Activated CD4-positive, alpha-beta T cell treated with anti-CD3 and anti-CD28 coated beads, Interleukin-2, amount 50 U/mL, for 1 hour (primary cell): ENCODE measurements at regions not wholly inside any gene's neighbourhood (a gene's known extent, or its start where the extent isn't known, plus 50 kb on each side); places are given as distances from the start of the nearest gene placed in this dataset.
"Not testable (repeated sequence)": the region's sequence is repeated elsewhere in the genome, so short reads cannot be mapped to it uniquely, and the experiment has no call there.

Experiments
- DNase-seq: peaks from one replicate; pipeline ENCODE4 v3.0.0-alpha.2; 2020

DNA sequence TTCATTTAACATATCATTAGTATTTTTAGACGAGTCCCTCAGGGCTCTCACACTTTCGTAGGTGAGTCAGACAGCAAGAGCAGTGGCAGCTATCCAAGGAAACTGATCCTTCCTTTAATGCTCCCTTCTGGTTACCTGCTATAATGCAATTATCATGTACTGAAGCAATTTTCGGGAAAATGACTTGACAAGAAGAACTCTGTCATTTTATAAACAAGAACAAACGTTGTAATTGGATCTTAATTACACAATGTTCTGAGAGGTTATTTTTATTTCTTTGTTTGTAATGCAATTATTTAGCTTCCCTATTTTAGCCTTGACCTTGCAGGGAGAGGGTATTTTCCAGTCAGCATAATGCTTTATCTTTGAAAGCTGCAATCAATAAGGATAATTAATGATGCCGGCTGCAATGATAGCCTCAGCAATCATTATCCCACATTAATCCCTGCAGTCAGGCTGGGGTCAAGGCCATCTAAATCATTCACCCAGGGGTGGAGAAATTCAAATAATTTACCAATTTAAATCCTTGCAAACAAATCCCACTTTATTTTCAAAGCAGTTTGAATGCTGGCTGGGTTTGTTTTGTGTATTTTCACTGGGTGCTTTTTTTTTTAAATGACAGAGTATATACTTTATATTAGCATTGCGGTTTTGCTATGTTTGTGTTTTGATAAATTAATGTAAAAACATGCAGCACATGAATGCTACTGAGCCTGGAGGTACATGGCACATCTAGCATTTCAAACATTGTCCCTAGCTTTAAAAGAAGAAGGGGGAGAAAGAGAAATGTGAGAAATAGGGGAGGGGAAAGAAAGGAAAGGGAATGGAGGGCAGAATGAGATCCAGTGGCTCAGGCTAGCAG is 249.9 kb downstream of the SHOX2 start:
- DNase-seq: no peak

DNA sequence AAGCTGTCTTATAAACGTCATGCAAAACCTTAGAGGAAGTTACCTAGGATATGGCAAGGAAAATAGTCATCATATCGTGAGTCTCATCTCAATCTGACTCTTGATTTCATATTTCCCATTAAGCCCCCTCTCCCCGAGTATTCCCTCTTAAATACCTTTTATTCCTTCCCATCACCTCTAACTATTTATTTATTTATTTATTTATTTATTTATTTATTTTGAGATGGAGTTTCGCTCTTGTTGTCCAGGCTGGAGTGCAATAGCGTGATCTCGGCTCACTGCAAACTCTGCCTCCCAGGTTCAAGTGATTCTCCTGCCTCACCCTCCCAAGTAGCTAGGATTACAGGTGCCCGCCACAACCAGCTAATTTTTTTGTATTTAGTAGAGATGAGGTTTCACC is 260.4 kb downstream of the SHOX2 start:
- not testable (repeated sequence) for DNase-seq

DNA sequence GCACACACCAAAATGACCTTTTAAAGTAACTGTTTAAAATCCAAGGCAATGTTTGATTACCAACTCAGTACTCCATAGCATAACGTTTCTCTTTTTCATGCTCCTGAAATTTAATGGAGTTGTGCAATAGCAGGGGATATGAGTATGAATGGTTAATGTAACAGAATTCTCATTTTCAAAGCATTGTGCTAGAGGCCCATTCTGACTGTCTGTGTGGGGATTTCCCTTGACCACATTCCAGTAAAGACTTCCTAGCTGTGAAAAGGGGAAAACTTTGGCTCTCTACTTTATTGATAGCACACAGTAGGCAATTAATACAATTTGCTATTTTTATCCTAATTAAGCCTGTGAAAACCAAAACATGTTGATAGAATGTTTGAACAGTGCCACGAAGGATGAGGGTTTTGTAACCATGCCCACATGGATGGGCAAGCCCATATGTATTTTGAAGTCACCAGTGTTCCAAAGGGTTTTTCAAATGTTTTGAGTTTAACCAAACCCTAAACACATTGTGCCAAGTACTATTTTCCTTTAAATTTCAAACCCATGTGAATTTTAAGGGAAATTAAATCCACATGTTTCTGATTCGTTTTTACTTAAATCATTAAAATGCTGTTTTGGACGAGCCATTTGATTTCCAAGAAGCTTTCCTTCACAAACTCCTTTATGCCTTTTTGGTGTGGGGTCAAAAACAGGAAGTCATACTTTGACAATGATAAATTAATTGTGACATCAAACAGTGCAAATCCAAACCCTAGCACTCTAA is 261.2 kb downstream of the SHOX2 start:
- DNase-seq: no peak

DNA sequence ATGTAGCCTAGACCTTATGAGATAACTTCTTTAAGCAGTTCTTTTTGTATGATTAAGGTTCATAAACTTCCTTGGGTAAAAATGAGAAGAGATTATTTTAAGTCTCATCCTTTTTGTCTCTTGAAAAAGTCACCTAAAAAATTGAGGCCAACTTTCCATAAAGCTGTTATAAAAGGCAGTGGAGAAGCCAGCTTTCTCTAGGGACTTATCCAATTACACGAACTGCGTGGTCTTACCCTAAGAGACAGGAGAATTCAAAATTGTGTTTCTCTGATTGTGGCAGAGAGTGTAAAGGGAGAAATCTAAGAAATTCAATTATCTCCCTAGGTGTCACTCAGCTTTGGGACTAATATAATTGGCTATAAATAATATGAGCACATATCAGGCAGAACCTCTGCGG is 262.0 kb downstream of the SHOX2 start:
- no peak for DNase-seq

DNA sequence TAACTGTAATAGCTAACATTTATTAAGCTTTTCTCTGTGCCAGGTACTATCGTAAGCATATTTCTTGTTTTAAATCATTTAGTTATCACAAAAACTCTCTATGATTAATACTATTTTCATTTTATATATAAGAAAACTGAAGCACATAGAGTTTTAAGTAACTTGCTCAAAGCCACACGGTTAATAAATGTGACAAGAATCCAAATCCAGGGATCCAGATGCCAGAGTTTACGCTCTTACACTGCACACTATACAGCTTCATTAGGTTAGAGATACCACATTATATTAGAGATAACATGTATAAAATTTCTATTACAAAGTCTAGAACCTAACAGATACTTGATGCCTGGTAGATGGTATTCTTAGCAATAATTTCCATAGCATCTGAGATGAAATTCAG is 265.2 kb downstream of the SHOX2 start:
- DNase-seq: no peak

DNA sequence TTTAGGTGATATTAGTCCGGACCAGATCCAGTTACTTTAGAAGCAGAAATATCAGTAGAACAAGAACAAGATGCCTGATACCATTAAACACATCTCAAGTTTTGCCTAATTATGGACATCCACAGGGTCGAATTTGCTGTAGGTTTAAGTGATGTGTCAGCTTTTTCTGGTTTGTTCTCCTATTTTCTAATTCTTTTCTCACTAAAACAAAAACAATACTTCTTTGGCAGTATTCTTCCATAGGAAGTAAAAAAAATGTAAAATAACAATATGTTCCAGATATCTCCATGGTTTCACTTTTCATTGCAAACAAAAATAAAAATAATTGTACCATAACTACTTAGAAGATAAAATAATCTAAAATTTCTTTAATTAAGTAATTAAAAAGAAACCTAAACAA is 265.7 kb downstream of the SHOX2 start:
- DNase-seq: no peak

DNA sequence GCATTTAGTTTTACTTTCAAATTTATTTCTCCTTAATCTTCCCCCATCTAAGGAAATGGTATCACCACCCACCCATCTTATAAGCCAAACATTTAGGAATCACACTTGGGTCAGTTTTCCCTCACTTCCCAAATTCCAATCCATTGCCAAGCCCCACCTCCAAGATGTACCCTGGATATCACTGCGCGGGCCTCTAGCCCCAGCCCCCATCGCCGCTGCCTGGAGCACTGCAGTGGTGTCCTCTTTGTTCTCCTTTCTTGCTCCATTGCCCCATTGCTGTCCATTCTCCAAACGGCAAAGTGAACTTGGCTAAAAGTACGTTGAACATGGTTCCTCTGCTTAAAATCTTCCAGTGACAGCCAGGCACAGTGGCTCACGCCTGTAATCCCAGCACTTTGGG is 267.8 kb downstream of the SHOX2 start:
- no peak for DNase-seq

DNA sequence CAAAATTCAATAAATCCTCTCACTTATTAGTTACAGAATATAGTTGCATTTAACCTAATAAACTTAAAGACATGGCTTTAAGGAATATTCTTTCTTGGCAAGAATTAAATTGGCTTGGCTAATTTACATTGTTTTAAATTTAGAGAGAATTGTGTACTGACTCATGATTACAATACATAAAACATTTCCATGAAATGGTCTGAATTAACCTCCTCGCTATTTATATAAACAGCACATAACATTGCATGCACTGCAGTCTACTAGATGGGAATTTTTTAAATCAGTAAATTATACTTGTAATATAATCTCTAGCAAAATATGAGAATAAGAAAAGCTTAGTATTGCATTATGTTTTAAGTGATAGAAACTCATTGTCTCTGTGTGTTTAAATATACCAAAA is 268.9 kb downstream of the SHOX2 start:
- no peak for DNase-seq

DNA sequence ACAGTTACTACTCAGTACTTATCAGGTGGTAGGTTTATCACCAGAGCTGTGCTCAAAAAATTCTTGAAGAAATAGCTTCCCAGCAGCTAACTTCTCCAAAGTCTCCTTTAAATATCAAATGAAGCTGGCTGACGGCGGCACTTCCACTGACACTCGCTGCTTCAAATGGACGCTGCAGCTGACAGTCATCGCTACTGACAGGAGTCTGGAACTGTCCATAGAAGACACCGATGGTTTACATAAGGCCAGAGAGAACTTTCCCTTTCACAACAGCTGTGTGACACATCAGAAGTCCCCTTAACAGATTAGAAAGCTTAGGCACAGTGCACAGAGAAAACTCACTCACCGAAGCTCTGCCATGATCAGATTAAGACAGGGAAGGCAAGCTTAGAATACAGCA is 270.2 kb downstream of the SHOX2 start:
- no peak for DNase-seq

DNA sequence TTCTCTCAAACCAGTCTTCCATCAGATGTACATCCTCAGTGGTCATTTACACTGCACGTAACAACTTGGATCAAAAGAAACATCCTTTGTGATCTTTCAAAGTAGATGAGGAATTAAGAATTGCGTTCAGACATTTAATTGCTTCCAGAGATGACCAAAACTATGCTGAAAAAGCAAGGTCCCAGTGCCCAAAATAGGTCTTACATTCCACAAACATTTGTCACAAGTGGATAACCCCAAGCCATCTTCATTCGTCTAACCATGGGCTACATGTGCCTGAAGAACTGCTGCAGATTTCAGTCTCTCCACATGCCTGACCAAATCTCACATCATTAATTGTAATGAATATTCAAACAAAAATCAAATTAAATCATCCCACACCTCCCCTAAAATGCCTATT is 273.6 kb downstream of the SHOX2 start:
- DNase-seq: no peak

DNA sequence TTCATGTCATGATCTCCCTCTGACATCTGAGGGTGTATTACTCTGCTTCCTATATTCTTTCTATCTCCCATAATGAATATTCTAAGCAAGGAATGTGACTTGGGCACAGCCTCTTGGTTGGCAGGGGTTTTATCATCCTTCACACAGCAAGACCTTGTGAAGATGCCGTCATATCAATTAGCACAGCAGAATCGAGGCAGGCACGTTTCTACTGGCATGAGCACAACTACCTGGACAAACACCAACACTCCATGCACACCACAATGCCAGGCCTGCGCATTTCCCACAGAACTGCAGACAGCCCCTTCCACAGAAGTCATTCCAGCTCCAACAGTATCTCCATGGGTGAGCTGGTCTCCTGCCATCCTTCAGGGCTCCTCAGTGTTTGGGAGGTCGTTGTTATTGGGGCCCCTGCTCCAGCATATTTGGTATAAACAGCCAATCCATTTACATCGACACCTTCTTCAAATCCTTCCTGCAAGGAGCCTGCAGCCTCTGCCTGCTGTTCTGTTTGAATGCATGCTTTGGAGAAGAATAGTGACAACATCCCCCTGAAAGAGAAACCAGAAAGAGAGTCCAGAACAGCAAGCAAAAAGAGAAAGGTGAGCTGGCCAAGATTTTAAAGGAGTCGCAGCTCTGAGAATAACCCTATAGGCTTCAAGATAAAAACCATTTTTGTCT is 275.5 kb downstream of the SHOX2 start:
- DNase-seq: no peak

DNA sequence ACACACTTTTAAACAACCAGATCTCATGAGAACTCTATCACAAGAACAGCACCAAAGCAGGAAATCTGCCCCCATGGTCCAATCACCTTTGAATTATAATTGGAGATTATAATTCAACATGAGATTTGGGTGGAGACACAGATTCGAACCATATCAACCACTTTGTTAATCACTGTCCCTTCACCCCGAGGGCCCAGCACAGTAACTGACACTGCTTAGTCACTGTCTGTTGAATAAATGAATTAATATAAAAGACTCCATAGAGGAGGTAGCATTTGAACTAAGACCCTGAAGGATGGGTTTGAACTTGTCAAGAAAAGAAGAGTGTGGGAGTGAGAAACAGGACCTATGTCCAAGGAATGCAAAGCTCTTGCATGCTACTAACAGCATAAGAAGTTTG is 276.4 kb downstream of the SHOX2 start:
- DNase-seq: no peak

DNA sequence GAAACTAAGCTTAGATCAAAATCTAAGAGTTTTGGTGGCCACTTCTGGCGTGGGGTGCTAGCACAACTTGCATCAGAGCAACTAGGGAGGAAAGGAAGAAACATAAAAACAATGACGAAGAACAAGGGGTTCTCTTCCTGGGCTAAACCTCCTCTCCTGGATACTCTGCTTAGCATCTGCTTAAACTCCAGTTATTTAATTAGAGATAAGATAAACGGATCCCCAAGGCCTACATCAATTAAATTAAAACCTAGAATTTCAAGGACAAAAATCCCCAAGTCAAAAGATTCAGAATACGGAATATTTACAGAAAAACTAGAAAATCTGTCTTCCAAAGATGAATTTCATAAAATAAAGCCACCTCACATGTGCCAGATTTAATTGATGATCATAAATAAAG is 281.9 kb downstream of the SHOX2 start:
- DNase-seq: no peak

DNA sequence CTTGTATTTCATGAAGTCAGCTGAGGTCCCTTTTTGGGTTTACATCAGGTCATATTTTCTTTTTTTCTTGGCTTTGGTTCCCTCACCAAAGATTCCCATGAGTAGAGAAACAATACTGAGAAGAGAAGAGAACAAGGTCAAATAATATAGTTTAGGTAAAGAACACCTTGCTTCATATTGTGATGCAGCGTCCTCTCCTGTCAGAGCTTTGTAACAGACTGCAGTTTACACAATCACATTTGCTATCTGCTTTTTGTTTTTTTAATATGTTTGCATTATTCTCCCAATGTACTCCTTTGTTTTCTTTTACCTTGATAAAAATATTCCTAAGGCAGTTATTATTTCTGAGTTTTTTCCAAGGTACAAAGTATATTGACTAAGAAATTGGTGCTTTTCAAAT is 283.2 kb downstream of the SHOX2 start:
- DNase-seq: no peak

DNA sequence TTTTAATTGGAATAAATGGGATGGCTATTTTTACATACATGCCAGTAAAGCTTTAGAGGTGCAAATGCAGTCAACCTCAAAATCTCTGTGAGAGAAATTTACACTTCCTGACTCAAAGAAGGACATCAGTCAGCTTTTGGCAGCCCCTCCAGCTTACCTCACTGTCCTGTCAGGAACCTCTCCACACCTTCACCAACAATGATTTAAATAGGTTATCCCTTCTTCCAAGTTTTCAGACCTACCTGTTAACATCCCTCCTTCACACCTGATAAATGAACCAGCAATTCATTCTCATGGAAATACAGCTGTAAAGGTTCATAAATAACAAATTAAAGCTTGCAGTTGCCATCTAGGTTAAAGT is 286.1 kb downstream of the SHOX2 start:
- DNase-seq: no peak

DNA sequence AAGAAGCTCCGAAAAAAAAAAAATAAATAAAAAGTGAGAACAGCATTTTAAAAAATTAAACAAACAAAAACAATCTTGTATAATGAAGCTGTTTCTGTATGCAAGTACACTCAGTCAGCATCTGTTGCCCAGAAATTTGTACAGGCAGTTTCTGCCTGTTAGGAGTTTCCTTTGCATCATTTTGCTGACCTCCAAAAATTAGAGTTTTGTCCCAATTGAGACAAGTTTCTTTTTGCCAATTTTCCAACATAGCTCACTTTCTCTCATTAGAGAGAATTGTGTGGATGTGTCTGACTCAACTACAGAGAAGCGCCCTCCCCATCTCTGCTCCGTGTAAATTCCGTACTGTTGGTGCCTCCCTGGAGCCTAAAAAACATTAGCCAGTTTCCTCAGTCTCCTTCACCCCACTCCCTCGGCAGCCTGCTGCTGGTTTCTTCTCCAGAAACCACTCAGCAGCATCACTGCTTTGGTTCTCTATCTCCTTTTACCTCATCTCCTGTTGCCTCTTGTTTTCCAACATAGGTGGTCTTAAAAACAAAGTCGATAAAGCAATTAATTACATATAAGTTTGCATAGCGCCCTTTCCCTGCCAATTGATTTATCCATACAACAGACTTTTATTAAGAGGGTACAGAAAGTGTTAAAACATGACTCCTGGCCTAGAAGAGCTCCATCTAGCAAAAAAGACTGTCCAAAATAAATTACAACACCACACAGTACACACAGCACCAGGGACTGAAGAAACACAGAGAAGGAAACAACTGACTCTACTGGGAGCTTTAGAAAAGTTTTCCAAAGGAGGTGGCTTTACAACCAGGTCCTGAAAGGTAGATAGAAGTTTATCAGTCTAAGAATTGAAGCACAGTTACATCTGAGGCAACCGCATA is 286.7 kb downstream of the SHOX2 start:
- DNase-seq: no peak

DNA sequence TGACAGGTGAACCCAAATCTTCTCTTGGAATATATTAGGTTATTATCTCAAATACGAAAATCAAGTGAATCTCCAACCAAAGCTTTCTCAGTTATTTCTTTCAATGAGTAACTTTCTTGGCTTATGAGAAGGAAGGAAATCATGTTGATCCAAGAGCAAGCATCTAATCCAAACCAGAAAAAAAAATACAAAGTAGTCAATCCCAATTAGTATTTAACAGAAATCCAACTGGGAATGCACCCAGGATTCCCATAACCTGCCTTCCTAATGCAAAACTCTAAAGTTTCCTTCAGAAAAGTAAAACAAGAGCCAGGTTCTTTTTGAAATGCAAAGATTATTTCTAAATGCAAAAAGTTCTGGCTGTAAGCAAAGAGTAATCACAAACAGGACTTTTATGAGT is 289.3 kb downstream of the SHOX2 start:
- no peak for DNase-seq

DNA sequence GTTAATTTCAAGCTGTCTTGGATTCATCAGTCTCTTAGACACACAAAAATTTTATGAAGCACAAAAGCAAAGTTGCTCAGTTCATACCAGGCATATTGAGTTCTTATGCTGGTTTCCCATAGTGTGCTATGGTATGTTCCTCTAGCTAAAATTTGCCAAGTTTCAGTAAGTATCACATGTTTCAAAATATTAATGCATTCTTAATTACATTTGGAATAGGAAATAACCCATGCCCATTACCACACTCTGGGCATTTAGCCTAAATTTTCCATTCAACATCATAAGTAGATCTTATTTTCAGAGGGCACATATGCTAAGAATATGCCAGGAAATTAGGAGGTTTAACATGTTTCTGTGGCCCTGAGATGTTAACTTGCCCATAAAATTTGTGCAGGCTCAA is 289.9 kb downstream of the SHOX2 start:
- DNase-seq: no peak

DNA sequence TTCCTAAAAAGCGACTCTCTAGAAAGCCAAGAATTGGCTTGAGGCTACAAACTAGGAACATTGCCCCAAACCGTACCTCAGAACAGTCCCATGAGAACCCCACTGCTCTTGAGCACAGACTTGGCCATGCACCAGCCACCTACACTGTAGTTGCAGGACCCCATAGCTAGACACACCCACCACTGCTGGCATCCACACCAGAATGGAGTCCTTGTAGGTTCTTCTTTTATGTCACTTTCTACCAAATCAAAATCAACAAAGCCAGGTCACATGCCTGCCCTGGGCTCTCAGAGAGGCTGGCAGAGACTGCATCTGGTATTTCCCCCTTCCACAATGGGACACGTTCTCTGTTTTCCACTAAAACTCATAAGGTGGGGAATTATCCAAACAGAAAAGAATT is 290.5 kb downstream of the SHOX2 start:
- no peak for DNase-seq

DNA sequence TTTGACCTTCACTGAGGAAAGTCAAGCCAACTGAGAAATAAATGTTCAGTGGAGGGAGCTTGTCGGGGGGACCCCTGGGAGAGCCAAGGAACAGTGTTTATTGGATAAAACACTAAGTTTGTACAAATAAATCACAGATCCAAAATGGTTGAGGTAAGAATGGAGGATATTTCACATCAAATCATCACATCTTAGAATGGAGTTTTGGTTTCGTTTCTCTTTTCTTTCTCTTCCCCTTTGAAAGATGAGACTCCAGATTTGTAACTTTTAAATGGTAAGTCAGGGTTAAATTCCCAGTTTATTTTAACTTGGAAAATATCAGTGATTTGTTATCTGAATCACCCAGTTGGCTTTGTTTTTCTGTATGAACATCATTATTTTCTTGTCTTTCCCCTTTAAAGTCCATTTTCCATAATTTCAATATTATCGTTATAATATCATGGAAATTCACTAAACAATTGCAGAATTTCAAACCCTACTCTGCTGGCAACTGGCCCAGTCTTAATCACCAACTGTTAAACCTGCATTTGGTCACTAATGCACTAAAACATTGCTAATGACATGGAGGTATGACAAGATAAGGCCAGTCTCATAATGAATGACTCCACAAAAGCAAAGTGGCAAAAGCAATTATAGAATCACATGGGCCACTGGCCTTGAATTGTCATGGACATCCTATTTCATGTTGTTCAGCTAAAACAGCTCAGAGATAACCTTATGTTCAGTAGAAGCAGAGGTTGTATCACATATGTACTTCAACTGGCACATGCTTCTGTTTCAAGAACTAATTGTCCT is 295.1 kb downstream of the SHOX2 start:
- DNase-seq: no peak

DNA sequence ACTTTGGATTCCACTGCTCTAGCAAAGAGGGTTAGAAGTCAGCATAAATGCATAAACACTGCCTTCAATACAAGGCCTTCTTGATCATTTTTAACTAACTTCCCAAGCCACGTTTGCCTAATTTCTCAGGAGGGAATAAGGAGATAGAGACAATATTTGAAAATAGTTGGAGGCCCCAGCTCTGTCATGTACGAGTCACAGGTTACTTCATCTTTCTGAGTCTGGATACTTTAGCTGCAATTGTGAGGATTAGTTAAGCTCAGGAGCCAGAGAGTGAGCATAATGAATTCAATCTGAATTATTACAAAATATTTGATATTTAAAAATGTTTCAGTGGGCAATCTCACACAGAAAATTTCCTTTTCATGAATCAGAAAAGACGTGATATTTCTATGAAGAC is 298.9 kb downstream of the SHOX2 start:
- DNase-seq: no peak

DNA sequence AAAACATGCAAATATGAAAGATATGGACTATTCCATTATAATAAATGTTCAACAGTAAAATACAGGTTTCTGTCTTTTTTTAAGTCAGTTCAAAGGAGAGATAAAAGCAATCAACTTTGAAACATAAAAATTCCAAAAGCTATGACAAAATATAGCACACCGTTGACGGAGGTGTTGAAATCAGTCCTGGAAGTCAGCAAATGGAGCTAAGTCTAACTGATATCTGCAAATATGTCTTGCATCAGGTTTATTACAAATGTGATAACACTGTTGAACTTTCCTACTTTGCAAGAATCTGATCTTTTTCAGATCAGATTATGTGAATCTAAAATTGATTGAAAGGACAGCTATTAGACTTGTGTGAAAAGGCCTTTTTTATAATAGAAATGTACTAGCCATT is 300.7 kb downstream of the SHOX2 start:
- no peak for DNase-seq
